ENCODE measurements at regions not wholly inside any gene's neighbourhood (a gene's known extent, or its start where the extent isn't known, plus 50 kb on each side); places are given as distances from the start of the nearest gene placed in this dataset.
A peak's percentile ranks its signal among the peaks of the same experiment; 100 is the strongest.

GRCh38 chr4:136863756-136864155 is 668.5 kb downstream of the PCDH18 start:
- ATAC-seq (ENCODE audit: low read depth): no peak
- Histone ChIP-seq H4K8ac (ENCODE audit: low read depth in 2 of 2, low read length in 2 of 2) (no peak overlapping the region), H3K27me3 (ENCODE audit: control insufficient read depth, insufficient read depth, low read length) (no peaks in the 10 kb centered on the region), H2AK9ac (replicated peaks; ENCODE audit: low read depth, low read length, poor library complexity) (no peak overlapping the region), H4K20me1 (ENCODE audit: insufficient read depth, low read length) (no peaks in the 10 kb centered on the region), H4K5ac (ENCODE audit: low read depth, low read length) (peak overlapping the region; percentile 88), H3K36me3 (ENCODE audit: control insufficient read depth, insufficient read depth, low read length) (no peaks in the 10 kb centered on the region), H3K23ac (ENCODE audit: low read depth, low read length) (no peak overlapping the region), H3K27ac (ENCODE audit: insufficient read depth, low read length) (no peak overlapping the region), H3K9me3 (ENCODE audit: control insufficient read depth, insufficient read depth, low read length) (no peaks in the 10 kb centered on the region), H3K9me1 (ENCODE audit: insufficient read depth, low read length) (no peaks in the 10 kb centered on the region), H3K14ac (replicated peaks; ENCODE audit: low read depth, low read length) (no peak overlapping the region), H3K4ac (ENCODE audit: low read depth, low read length) (no peak overlapping the region), H3K56ac (ENCODE audit: extremely low read depth, insufficient read depth, low read length) (no peak overlapping the region), H2BK20ac (ENCODE audit: low read depth, low read length) (no peak overlapping the region), H3K9ac (ENCODE audit: low read depth, low read length) (no peak overlapping the region), H4K91ac (ENCODE audit: insufficient read depth, low read depth, low read length) (no peak overlapping the region), H3K4me1 (ENCODE audit: control insufficient read depth, insufficient read depth, low read length) (no peaks in the 10 kb centered on the region), H2AFZ (replicated peaks; ENCODE audit: low read length, poor library complexity) (no peak overlapping the region), H3K79me1 (ENCODE audit: low read depth in 1 of 2, low read length in 2 of 2) (no peaks in the 10 kb centered on the region), H2BK120ac (ENCODE audit: low read depth, low read length) (peak overlapping the region; percentile 20; the same call in 1 of the 2 replicates), H3K4me3 (ENCODE audit: insufficient read depth, low read depth, low read length) (no peak overlapping the region), H2BK5ac (ENCODE audit: low read depth, low read length, poor library complexity, severe bottlenecking) (no peak overlapping the region), H3K4me2 (ENCODE audit: low read depth, low read length) (no peak overlapping the region), H3K18ac (ENCODE audit: low read depth, low read length) (peak overlapping the region; percentile 35; the same call in 1 of the 2 replicates), H2AK5ac (ENCODE audit: low read depth, low read length) (no peak overlapping the region), H2BK15ac (ENCODE audit: low read depth, low read length) (no peak overlapping the region)
- intact Hi-C loops (cut with micrococcal nuclease) (loop anchor here (1.0 to 10.0 kb wide), 3 partner anchors 150 to 949 kb away; no protein-coding TSS in a partner anchor), dilution Hi-C loops (cut with HindIII; ENCODE audit: low sequenced_read_pairs, unreplicated experiment) (no loop called here), in situ Hi-C loops (cut with MboI; ENCODE audit: low sequenced_read_pairs) (no loop called here)
- peak; percentile 3 for DNase-seq
- BruUV-seq (replicated peaks): no TSS peak
- ChIA-PET CTCF (interaction anchor here (0.8 to 1.2 kb wide), 5 partner anchors 9 to 183 kb away, joined by 3 to 7 read pairs (median 3); no protein-coding TSS in a partner anchor), POLR2A (ENCODE audit: unreplicated experiment) (no interaction called here)
- no peak for TF ChIP-seq POLR2A (IDR thresholded peaks at IDR 0.05; ENCODE audit: low read depth, low read length)
- TF ChIP-seq RFX5 (IDR thresholded peaks at IDR 0.05; ENCODE audit: low read depth, low read length): no peak
- no peak for TF ChIP-seq MXI1 (IDR thresholded peaks at IDR 0.05; ENCODE audit: borderline replicate concordance, low read depth, low read length)
- TF ChIP-seq CEBPB (IDR thresholded peaks at IDR 0.05; ENCODE audit: low read depth, low read length): no peak
- no peak for TF ChIP-seq CHD1 (IDR thresholded peaks at IDR 0.05; ENCODE audit: low read depth, low read length)
- no peak for TF ChIP-seq CTCF (conservative IDR thresholded peaks at IDR 0.05; ENCODE audit: low read depth, low read length)
- TF ChIP-seq MAZ (IDR thresholded peaks at IDR 0.05; ENCODE audit: borderline replicate concordance, low read depth, low read length): no peak
- TF ChIP-seq FOS (IDR thresholded peaks at IDR 0.05; ENCODE audit: low read depth, low read length): no peak
- no CpG with 5 or more reads among the region's 1 CpG for WGBS, 2 experiments (ENCODE audit: extremely low coverage in 2 of 2, insufficient read length in 1 of 2)

All from IMR-90 (cell line).